HG02571 (cell line): ENCODE measurements at regions not wholly inside any gene's neighbourhood (a gene's known extent, or its start where the extent isn't known, plus 50 kb on each side); places are given as distances from the start of the nearest gene placed in this dataset.

Experiments used
- ATAC-seq: cut with Tn5 transposase; IDR thresholded peaks from one replicate; pipeline ENCODE4 v1.9.1; 2021; ENCODE audit warnings: mild to moderate bottlenecking, moderate library complexity; ENCODE audit not compliant: unreplicated experiment

DNA sequence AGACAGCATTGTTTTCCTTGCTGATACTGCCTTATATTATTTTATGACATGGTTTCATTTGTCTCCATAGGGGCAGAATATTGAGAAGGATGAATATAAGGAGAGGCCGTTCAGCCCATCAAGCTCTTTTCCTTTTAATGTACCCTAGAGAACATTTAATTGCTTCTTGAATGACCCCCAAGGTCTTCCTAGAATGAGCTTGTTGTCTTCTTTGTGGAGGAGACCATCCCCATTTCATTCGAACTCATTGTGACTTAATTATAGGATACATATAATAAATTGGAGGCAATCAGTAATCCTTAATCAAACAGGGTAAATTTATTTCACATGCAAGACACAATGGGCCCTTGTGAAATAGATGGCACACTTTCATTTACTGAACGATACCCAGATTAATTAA, 231.3 kb downstream of the MDFIC start:
- ATAC-seq: no peak

DNA sequence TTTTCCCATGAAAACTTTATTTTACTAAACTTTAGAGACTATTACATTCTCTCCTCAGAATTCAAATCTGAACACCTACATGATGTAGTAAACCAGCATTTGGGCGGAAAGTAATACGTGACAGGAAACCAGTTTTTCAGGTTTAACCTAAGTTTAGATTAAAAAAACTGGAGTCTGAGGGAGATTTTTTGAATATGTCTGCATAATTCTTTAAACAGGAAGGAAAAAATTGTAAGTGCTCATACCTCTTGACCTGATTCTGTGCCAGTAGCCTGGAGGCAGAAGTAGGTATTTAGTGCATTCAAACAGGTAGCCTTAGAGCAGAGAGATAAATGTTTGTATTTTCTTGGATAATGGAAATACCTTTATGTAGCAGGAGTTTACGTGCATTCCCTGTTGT, 224.3 kb downstream of the MDFIC start:
- no peak for ATAC-seq

DNA sequence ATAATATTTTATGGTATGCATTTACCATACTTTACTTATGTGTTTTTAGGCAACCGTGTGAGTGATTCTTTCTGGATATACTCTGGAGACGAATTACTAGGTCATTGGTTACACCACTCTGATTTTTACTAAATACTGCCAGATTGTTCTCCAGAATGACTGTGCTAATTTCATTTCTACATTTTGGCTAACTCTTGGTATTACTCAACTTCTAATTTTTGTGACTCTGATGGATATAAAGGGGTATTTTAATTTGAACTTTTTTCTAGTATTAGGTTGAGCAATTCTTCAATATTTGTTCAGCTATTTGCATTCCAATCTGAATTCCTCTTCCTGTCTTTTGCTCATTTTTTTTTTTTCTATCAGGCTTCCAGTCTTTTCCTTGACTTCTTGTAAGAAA, 223.6 kb downstream of the MDFIC start:
- ATAC-seq: peak; percentile 66

DNA sequence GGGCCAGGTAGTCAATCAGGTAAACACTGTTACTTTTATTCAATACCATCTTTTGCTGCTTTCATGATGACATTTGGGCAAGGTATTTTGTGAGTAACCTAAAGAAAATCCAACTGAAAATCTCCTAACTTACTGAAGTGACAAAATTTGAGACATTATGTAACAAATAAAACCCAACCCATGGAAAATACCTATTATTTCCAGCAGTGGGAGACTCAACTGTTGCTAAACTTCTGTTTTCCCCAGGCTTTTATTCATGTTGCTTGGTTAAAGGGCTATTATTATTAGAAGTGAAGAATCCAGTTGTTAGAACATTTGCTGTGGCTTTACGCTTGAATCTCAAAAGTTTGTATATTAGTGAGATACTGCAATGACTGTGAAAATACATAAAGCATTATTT, 215.9 kb downstream of the MDFIC start:
- no peak for ATAC-seq

DNA sequence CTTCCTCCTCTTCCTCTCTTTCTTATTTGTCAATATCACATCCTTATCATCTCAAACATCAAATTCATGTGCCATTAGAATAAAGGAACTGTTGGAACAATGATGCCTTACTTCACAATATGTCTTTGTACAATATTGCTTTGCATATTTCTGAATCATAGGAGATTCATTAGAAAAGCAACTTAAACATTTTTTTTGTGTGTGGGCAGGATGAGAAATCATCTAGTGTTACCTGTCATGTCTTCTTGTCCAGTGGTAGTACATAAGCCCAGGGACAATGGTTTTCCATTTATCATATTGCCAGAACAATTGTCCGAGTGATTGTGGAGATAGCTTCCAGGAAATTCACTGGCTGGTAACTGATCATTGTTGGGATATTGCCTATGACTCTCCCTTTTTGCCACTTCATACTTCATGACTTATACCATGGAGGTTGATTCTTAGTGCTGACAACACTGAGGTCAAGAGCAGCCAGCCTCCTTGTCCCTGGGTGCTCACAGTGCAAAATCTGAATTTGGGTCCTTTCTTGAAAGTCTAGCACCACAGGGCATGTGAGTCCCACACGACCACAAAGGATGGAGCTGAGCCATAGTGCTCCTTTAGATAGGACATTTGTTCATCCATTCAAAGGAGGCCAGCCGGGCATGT, 215.0 kb downstream of the MDFIC start:
- ATAC-seq: no peak

DNA sequence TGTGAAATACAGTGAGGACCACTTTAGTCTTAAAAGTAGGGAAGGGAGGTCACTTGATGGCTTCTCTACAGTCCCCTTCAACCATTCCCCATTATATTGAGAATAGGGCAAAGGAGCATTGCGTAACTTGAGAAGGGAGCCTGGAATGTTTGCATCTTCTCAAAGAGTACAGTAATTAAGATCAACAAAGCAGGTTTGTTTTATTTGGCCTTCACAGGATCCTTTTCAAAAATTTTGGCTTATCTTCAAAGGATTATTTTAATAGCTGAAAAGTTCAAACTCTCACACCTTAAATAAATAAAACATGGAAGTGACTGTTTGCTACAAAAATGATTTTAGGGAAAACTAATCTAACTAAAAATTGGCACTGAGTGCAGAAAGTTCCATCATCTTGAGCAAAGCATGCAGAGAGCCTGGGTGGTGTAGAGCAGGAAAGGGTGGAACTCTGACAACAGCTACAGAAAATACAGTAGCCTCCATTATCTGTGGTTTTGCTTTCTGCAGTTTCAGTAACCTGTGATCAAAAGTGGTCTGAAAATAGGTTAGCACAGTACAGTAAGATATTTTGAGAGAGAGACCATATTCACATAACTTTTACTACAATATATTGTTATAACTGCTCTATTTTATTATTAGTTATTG, 214.0 kb downstream of the MDFIC start:
- ATAC-seq: no peak

DNA sequence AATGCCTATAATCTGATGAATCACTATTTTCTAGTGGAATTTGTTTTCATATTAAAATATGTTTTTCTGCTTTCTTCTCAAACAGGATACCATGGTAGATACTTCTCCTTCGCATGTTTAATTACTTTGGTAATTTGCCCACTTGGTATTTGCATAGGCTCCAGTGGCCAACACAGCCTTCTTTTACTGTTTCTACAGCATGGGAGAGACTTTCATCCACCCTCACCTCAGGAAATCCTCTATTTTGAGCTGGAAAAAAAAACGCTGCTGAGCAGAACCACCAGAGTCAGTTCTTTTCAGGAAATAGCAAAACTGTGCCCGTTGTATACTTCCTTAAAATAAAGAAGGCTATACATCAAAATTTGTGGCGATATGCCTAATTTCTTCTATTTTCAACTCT, 213.3 kb downstream of the MDFIC start:
- ATAC-seq: no peak

DNA sequence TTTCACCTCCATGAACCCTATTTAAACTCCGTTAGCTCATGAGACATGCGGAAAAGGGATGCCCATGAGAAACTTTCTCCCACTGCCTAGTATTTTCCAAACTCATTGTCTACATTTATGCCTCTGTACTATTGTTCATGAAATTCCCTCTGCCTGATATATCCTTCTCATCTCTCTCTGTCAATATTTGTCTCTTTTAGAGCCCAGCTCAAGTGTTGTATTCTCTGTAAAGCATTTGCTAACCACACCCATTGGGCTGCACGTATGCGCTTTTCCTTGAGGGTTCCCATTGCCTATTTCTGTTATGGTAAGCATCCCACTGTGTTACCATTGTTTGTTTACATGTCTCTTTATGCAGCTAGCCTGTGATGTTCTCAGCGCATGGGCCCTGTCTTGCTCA, 211.4 kb downstream of the MDFIC start:
- no peak for ATAC-seq

DNA sequence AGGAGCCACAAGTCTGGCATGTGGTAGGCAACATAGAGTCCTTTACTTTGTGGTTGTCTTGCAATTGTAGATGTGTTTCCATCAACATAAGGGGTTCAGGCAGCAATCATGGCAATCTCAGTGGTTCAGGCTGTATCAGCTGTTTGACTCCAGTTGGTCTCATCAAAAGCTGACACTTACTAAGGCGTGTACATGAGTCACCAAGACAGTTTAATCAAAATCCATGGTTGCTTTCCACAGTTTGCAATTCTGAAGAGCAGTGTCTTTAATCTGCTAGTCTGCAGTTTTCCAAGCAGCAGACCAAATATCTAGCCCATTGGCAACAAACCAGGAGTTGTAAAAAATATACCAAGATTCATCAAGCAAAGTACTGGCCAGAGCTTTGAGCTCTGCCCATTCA, 210.2 kb downstream of the MDFIC start:
- no peak for ATAC-seq

DNA sequence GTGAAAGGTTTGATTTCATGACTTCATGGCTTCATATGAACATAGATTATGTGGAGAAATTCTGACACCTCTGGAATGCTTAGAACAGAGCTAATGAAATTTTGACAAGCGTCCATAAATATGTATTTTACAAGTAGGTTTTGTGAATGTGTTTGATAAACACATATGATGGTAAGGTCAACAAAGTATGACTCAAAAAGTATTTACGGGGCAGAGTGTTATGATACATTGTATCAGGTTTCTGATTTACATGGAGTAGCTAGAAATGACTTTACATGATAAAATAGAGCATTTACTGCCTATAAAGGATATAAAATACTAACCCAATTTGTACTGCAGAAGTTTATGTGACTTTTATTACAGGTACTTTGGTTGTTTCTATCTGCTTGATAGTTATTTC, 206.3 kb downstream of the MDFIC start:
- no peak for ATAC-seq

DNA sequence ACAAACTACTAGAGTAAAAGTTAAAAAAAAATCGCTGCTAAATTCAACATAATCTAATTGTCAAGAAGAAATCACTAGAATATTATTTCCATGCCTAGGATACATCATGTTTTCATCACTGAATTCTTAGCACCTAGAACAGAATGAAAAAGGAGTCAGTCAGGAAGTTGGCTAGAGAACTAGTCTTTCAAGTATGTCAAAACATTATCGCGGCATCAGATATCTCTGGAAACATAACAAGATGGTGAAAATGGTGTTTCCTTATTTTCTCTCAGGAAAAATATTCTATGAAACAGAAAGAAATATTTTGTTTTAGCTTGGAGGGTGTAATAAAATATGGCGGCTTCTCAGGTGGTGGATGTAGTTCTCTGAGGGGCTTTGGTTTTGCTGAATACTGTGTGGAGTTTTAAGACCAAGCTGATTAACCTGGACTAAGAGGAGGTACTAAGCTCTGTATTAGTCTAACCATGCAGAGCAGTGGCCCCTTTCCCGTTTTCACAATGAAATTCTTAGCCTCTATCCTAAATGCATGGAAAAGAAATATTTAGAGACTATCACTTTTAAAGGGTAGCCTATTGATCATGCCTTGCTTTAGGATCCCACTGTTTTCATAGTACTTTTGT, 205.6 kb downstream of the MDFIC start:
- ATAC-seq: no peak

DNA sequence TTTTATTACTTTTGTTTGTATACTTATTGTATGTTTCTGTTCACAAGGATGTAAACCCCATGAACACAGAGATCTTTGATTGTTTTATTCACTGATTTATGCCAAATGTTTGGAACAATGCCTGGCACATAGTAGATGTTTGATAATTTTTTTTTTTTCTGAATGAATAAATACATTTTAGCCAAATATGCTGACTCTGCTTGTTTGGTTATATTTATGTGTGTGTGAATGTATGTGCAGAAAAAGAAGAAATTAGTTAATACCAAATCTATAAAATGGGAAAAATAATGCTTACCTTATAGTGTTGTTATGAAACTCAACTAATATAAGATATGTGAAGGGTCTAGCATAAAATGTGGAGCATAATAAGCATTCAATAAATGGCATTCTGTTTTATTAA, 203.9 kb downstream of the MDFIC start:
- no peak for ATAC-seq

DNA sequence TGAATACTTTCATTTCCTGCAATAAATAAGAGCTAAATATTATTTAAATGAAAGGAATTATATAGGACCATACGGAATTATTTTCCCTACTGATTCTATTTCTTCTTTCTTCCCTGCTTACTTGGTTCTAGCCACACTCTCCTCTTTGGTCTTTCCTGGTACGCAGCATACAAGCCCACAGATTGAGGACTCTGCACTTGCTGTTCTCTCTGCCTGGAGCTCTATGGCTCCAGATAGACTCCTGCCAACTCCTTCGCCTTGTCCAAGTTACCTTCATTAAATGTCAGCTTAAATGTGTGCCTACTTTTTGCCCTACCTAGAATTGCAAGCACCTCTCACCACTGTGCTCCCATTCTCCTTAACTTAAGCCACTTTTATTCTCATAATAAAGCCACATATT, 203.4 kb downstream of the MDFIC start:
- ATAC-seq: no peak

DNA sequence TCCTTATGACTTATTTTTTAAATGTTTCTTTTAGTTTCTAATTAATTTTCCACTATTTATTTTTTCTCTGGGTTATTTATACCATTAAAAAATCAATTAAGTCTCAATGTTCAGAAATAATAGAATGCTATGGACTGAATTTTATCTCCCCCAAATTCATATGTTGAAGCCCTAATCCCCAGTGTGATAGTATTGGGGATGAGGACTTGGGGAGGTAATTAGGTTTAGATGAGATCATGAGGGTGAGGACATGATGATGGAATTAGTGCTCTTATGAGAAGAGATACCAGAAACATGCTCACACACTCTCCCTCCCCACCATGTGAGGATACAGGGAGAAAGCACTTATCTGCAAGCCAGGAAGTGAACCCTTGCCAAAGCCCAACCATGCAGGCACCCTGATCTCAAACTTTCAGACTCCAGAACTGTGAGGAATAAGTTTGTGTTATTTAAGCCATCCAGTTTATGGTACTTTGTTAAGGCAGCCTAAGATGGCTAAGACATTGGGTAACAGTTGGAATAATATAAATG, 202.6 kb downstream of the MDFIC start:
- no peak for ATAC-seq

DNA sequence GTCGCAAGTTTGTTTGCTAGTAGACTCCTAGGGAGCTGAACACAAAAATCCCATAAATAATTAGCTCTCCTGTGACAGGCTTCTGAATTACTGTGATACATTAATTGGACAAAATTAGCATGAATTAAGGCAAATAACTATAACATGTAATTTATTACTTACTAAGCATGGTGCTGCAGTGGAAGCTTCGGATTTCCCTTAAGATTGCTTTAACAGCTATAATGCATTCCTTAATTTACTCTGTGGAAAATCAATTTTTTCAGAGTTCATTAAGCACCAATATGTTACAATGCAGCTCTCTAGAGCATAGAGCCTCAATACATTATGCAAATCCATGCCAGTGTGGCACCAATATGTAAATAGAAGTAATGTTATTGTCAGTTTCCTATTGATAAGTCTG, 201.5 kb downstream of the MDFIC start:
- no peak for ATAC-seq

DNA sequence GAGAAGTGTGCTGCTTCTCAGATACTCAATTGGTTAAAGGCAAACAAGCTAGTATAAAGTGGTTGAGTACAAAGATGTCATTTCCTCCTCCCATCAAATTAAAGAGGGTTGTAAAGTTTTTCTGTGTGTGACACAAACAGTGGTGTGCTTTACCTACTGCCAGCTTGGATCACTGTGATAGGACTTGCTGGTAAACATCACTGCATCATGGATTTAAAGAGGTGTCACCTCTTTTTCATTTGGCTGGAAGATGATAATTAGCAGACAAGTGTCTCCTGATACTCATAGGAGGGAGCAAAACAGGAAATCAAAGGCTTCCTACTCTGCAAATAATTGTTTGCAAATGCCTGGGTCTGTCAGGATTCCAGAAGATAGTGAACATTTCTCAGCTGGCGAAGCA, 200.5 kb downstream of the MDFIC start:
- ATAC-seq: no peak

DNA sequence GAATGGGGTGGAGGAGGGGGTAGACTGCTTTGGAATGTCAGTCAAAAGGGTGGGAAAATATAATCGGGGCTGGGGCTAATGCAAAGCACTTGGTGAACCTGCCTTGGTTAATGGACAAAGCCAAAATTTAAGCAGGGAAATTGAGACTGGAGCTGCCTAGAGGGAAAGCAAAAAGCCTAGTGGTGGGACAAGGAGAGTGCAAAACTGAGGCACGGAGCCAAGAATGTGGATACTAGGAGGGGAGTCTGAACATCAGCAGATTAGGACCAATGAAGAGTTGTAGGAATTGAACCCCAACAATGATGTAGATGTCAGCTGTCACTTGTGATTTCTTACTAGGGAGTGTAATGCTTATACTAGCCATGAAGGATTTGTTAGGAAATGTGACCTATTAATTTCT, 195.9 kb downstream of the MDFIC start:
- ATAC-seq: no peak

DNA sequence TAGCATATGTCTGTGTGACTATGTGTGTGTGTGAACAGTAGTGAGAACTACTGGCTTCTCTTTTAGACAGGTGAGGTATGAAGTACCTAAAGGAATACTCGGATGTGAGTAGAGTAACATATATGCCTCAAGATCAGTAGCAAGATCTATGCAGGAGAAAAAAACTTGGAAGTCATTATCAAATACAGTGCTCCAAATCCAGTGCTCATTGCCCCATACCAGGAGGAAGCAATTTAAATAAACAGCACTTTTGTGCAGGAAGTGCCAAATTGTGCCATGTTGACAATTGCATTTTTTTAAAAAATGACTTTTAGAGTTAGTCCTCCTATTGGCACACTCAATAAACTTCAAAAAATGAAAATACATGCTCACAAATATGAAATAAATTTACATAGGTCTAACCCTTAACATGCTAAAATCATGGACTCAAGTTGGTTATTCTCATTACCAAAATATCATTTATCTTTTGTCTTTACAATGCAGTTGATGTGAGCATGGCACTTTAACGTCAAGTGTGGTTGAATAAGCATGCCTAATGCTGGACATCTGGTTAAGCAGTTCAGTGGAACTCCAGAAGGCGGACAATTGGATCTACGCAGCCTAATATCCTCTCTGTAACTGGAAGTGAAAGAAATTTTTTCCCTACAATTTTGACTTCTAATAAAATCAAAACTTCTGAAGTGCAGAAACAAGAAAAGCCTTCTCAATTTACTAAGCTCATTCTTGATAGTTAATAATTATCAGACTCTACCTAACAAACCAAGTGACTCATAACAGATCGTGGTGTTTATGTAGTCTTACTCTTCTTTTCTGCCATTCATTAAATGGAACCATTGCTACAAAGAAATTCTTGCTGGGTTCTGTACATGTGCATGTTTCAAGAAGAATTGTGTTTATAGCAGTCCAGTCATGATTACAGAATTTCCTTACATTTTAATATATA, 195.2 kb downstream of the MDFIC start:
- ATAC-seq: no peak

DNA sequence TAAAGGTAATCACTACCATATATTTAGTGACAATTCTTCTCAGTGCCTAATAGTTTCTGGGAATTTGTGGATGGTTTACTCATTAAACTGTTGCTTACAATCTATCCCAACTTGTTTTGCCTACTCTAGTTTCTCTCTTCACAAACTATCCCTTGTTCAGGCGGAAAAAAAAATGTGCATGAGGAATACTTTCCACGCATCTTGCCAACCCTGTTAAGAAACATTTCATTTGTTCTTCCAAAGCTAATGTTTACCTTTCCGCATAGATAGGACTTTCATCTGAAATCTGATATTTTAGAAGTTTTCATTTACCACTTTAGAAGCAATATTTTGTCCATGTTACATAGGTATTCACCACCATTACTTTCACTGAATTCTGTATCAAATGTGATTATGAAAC, 191.9 kb downstream of the MDFIC start:
- ATAC-seq: no peak

DNA sequence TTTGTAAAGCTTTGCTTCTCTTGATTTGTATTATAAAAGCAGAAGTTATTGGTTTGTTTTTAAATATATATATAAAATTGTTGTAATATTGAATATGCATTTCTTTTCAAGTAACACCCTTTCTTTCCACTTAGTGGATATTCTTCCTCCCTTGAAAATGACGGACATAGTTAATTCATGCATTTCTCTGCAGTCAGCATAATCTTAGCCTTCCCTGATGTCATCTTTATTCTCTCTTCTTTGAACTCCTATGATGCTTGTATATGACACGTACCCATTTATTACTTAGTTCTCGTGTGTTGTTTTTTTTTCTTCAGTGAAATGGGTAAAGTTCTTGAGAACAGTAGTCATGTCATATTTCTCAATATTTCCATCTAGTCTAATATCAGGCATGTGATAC, 191.2 kb downstream of the MDFIC start:
- no peak for ATAC-seq

DNA sequence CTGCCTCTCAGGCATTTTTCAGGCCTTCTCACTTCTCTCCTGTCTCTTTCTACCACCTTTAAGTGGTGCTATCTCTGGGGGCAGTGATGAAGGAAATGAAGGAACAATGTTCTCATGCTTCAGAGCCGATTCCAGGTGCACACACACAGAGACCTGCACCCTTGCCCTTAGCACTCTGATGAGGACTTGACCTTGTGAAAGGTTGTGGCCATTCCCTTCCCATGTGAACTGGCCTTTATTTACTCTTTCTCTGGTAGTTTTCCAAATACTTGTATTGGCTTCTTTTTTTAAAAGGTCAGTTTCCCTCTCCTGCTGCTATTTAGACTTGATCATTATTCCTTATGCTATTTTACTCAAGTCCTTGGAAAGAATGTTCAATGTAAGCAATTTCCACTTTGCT, 188.6 kb downstream of the MDFIC start:
- no peak for ATAC-seq
